ENCODE measurements at regions not wholly inside any gene's neighbourhood (a gene's known extent, or its start where the extent isn't known, plus 50 kb on each side); places are given as distances from the start of the nearest gene placed in this dataset.

DNA sequence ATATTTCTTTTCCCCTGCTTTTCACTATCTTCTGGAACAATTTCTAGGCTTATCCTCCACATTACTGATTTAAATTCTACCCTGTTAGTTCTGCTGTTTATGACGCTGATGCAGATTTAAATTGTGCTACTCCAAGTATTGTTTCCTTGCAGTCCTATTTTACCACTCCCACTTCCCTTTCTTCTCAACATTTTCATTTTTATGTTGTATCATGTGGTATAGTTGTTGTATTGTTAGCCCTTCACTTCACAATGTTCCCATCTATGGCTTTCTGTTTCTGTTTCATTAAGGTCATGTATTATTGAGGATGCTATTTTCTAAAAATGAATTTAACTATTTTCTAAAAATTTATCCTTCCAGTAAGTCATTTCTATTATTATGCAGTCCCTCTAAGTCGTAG is 254.4 kb downstream of the NDUFS4 start:
- Mint-ChIP-seq H3K27me3 (no peaks in the 10 kb centered on the region), H3K4me1 (no peaks in the 10 kb centered on the region), H3K4me3 (no peak overlapping the region), H3K27ac (peak overlapping the region in 1 of 2 donors; percentile 40), H3K9me3 (peaks cover 0 to 9% of the 10 kb centered on the region in 2 donors)
- no peak for ATAC-seq
- no peak for DNase-seq

DNA sequence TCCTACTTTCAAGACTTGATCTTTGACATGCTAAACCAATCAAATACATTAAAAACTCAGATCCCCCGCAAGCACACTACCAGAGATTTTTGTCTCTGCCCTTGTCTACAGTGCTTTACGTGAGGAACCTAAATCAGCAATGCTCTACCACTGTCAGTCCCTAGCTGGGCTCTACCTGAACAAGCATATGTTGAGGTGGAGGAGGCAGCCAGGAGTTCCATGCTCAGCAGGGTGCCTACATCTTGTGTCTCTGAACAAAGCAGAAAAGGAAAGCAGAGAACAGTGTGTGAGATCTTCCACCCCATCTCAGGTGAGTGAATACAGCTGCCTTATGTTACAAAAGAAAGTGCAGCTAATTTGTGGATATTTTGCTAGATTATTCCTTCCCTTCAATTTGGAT is 255.0 kb downstream of the NDUFS4 start:
- H3K4me3 Mint-ChIP-seq: no peak overlapping the region
- H3K27me3 Mint-ChIP-seq: no peaks in the 10 kb centered on the region
- ATAC-seq (no peak), DNase-seq (no peak)
- no peaks in the 10 kb centered on the region for H3K4me1 Mint-ChIP-seq
- H3K9me3 Mint-ChIP-seq: peaks cover 0 to 9% of the 10 kb centered on the region in 2 donors
- no peak overlapping the region for H3K27ac Mint-ChIP-seq

DNA sequence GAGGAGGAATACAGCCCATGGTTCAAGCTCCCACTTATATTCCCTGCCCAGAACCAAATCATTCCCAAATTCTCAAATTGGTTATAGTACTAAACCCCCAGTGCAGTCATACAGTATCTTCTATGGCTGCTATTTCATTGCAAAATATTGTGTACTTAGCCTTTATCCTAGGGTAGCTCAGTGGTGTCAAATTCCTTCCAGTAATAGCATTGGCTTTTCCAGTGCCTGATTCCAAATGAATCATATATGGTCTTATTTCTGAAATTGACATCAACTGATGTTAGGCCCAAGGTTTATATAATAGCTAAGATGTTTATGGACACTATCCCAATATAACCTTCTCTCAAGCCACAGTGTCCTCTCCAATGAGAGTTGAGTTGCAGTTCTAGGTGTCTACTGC is 256.7 kb downstream of the NDUFS4 start:
- H3K4me3 Mint-ChIP-seq: no peak overlapping the region
- DNase-seq (no peak), ATAC-seq (no peak)
- no peaks in the 10 kb centered on the region for H3K9me3 Mint-ChIP-seq
- H3K4me1 Mint-ChIP-seq: no peaks in the 10 kb centered on the region
- H3K27me3 Mint-ChIP-seq: no peaks in the 10 kb centered on the region
- H3K27ac Mint-ChIP-seq: no peak overlapping the region

DNA sequence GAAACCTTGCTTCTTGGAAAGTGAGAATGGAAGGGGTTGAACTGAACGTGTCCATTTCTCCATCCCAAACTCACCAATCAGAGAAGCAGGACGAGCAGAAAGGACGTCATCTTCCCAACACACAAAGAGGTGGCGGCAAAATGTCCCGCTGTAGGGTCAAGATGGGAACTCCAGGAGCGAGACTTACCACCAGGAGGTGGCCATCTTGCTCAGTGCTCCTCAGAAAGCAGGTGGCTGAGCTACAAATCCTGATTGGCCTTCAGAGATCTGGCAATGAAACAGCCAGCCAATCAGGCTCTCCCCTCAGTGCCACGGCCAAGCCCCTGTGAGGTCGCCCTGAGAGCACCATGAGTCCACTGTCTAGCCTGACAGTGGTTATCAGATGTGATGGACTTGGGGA is 259.0 kb downstream of the NDUFS4 start:
- Mint-ChIP-seq H3K9me3 (no peaks in the 10 kb centered on the region), H3K27me3 (no peaks in the 10 kb centered on the region), H3K4me1 (no peaks in the 10 kb centered on the region), H3K4me3 (no peak overlapping the region), H3K27ac (peak overlapping the region; percentile 58 to 64)
- ATAC-seq (no peak), DNase-seq (no peak)

DNA sequence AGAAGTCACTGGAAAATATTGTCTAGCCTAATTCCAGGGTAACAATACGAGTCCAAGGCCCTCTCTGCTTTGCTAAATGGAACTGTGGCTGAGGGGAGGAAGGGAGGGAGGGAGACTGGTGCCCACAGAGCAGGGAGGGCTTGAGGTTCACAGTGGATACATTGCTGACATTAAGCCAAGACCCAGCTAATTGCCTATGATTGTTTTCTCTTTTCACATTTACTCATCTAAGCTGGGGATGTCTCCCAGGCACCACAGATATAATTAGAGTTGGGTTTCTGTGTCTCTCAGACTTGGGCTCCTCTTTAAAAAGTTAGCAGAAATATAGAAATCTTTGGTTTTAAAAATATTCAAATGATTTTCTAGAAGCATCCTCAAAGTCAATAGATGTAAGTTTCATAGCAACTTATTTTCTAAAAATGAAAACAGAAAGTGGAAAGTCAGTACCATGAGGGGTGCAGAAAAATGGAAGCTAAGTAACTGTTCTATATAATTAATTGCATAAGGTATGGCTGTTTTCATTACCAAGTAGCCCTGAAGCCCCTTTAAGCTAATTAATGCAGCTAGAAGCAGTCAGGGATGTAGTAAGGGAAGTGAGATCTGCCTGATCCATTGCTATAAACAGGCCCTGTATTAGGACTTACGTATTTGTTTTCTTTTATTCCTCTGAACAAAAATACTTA is 259.8 kb downstream of the NDUFS4 start:
- H3K4me3 Mint-ChIP-seq: no peak overlapping the region
- H3K27ac Mint-ChIP-seq: no peak overlapping the region
- DNase-seq: no peak
- H3K9me3 Mint-ChIP-seq: no peaks in the 10 kb centered on the region
- ATAC-seq: no peak
- no peaks in the 10 kb centered on the region for H3K4me1 Mint-ChIP-seq
- no peaks in the 10 kb centered on the region for H3K27me3 Mint-ChIP-seq

DNA sequence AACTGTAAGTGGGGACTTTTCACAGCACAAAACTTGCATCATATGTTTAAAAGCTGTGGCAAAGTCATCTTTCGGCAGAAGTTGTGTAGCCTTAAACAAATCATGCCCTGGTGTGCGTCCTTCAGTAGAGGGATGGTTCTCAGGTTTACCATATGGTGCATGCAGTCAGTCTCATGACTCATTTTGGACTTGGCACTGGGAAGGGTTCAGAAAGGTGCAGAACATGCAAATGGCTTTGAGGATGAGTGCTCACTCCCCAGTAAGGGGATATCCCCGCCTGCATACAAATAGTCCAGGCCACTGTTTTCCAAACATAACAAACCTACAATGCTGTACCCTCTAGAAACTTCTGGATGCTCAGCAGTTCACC is 260.3 kb downstream of the NDUFS4 start:
- DNase-seq: no peak
- H3K4me3 Mint-ChIP-seq: no peak overlapping the region
- no peak for ATAC-seq
- no peak overlapping the region for H3K27ac Mint-ChIP-seq
- H3K27me3 Mint-ChIP-seq: no peaks in the 10 kb centered on the region
- no peaks in the 10 kb centered on the region for H3K4me1 Mint-ChIP-seq
- no peaks in the 10 kb centered on the region for H3K9me3 Mint-ChIP-seq

DNA sequence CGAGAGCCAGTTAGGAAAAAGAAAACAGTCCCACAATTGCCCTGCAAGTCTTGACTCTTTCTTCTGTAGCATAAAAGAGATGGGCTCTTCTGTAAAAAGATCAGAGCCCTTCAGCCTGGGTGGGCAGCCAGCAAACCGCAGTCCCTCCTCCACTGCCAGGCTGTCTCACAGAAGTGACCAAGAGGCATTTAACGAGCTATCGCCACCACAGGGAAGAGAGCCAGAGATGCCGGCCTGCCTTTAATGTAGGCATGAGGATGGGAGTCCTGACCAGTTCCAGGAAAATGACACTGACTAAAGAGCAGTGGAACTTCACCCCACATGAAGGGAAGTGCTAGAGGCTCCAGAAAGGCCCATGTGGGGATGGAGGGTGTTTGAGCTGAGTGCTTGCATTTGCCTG is 264.6 kb downstream of the NDUFS4 start:
- H3K4me1 Mint-ChIP-seq: no peaks in the 10 kb centered on the region
- no peaks in the 10 kb centered on the region for H3K9me3 Mint-ChIP-seq
- H3K27ac Mint-ChIP-seq: no peak overlapping the region
- no peaks in the 10 kb centered on the region for H3K27me3 Mint-ChIP-seq
- no peak for ATAC-seq
- DNase-seq: no peak
- no peak overlapping the region for H3K4me3 Mint-ChIP-seq

DNA sequence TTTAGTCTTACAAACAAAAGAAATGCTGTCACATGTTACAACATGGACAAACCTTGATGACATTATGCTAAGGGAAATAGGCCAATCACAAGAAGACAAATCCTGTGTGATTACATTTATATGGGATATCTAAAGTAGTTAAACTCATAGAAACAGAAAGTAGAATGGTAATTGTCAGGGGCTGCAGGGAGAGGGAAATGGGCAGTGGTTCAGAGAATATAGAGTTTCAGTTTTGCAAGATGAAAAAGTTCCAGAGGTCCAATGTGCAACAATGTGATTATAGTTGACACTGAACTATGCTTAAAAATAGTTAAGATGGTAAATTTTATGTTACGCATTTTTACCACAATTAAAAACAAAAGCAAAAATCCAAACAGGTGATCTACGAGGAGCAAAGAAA is 265.5 kb downstream of the NDUFS4 start:
- Mint-ChIP-seq H3K27me3 (no peaks in the 10 kb centered on the region), H3K4me3 (no peak overlapping the region), H3K9me3 (no peaks in the 10 kb centered on the region), H3K4me1 (no peaks in the 10 kb centered on the region), H3K27ac (peak overlapping the region in 1 of 2 donors; percentile 61)
- DNase-seq (no peak), ATAC-seq (no peak)

DNA sequence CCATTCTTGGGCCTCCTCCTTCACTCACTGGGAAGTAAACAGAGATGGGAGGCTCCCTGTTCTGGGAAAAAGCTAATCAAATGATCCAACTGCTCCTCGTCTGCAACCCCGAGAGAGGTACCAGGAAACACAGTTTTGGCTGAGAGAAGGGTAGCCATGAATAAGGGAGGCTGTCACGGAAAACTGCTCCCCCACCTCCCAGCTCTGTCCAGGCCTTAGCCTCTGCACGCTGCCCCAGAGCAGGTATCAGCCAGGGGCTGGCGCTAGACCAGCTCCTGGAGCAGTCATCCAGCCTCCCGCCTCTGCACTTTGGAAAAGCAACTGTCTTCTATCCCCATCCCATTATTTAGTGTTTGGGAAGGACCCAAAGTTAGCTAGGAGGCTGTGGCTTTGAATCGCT is 266.1 kb downstream of the NDUFS4 start:
- no peak for DNase-seq
- no peak for ATAC-seq
- H3K27ac Mint-ChIP-seq: no peak overlapping the region
- no peaks in the 10 kb centered on the region for H3K9me3 Mint-ChIP-seq
- H3K4me1 Mint-ChIP-seq: no peaks in the 10 kb centered on the region
- no peak overlapping the region for H3K4me3 Mint-ChIP-seq
- no peaks in the 10 kb centered on the region for H3K27me3 Mint-ChIP-seq

DNA sequence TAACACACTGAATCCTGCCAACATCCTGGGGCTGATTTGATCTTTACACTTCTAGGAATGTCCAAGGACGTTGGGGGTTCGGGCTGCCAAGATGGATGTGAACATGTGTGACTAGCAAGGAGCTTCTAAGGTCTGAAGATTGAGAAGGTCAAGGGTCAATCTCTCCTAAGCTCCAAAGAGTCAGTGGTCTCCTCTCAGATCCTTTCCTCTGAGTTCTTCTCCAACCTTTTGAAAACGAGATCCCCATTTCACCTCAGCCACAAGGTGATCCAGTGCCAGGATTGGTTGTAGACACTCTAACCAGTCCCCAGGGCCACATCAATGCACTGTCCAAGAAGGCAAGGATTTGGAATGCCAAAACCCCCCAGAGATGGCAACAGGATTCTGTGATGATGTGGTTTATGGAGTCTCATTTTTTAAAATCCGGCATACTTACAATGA is 266.8 kb downstream of the NDUFS4 start:
- DNase-seq (no peak), ATAC-seq (no peak)
- H3K9me3 Mint-ChIP-seq: no peaks in the 10 kb centered on the region
- no peak overlapping the region for H3K4me3 Mint-ChIP-seq
- H3K27me3 Mint-ChIP-seq: no peaks in the 10 kb centered on the region
- H3K27ac Mint-ChIP-seq: no peak overlapping the region
- no peaks in the 10 kb centered on the region for H3K4me1 Mint-ChIP-seq

DNA sequence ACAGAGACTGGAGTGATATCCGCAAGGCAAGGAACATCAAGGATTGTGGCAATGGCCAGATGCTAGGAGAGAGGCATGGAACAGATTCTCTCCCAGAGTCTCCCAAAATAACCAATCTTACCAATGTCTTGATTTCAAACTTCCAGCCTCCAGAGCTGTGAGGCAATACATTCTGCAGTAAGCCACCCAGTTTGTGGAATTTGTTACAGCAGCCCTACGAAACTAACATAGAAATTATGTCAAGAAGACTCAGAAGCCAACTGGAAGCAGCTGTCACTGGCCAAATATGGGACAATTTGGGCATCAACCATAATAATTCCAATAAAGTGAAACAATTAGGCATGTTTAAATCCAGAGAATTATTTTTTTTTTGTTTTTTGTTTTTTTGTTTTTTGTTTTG is 271.1 kb downstream of the NDUFS4 start:
- no peak overlapping the region for H3K27ac Mint-ChIP-seq
- H3K4me1 Mint-ChIP-seq: no peaks in the 10 kb centered on the region
- H3K4me3 Mint-ChIP-seq: no peak overlapping the region
- no peak for DNase-seq
- ATAC-seq: no peak
- no peaks in the 10 kb centered on the region for H3K27me3 Mint-ChIP-seq
- no peaks in the 10 kb centered on the region for H3K9me3 Mint-ChIP-seq

All from stimulated activated naive CD8-positive, alpha-beta T cell treated with anti-CD3 and anti-CD28 coated beads, Interleukin-15, amount 100 ng/mL, for 72 hours (primary cell).